GM23338 (cell line): ENCODE measurements at regions not wholly inside any gene's neighbourhood (a gene's known extent, or its start where the extent isn't known, plus 50 kb on each side); places are given as distances from the start of the nearest gene placed in this dataset.

Experiments used
- ATAC-seq: fragments of 200-7000 bp; cut with Tn5 transposase; 3 replicates; pipeline ENCODE4 v1.9.1; 2020
- DNase-seq: peaks from one replicate; pipeline ENCODE4 v3.0.0-alpha.2; 2015; ENCODE audit warnings: low spot score
- H2AFZ ChIP-seq: fragments of 200-600 bp; sonication (generic); 2 replicates; pipeline ENCODE4 v1.8.0; 2016; ENCODE audit warnings: antibody characterized with exemption, mild to moderate bottlenecking, moderate library complexity
- H3F3A ChIP-seq: fragments of 200-600 bp; sonication (generic); replicated peaks from 2 replicates; pipeline ENCODE4 v1.8.0; 2017; ENCODE audit warnings: antibody characterized with exemption, mixed run types, low read depth
- H3K27ac ChIP-seq: fragments of 200-600 bp; sonication (generic); 2 replicates; pipeline ENCODE4 v1.6.1; 2016; ENCODE audit warnings: low read depth
- H3K27me3 ChIP-seq: fragments of 200-600 bp; sonication (generic); 2 replicates; pipeline ENCODE4 v1.8.0; 2016; ENCODE audit warnings: mild to moderate bottlenecking, mixed run types, moderate library complexity; ENCODE audit not compliant: insufficient read depth
- H3K36me3 ChIP-seq: fragments of 200-600 bp; sonication (generic); 2 replicates; pipeline ENCODE4 v1.8.0; 2016; ENCODE audit warnings: mild to moderate bottlenecking; ENCODE audit not compliant: insufficient read depth
- H3K4me1 ChIP-seq: fragments of 200-600 bp; sonication (generic); 2 replicates; pipeline ENCODE4 v1.8.0; 2016; ENCODE audit warnings: mild to moderate bottlenecking, moderate library complexity; ENCODE audit not compliant: insufficient read depth
- H3K4me2 ChIP-seq: fragments of 200-600 bp; sonication (generic); 2 replicates; pipeline ENCODE4 v1.7.1; 2017; ENCODE audit warnings: mixed run types
- H3K4me3 ChIP-seq: fragments of 200-600 bp; sonication (generic); 2 replicates; pipeline ENCODE4 v1.6.1; 2016; ENCODE audit warnings: mixed run types
- H3K79me2 ChIP-seq: fragments of 200-600 bp; sonication (generic); replicated peaks from 2 replicates; pipeline ENCODE4 v1.8.0; 2017; ENCODE audit warnings: mild to moderate bottlenecking; ENCODE audit not compliant: insufficient read depth
- H3K9me2 ChIP-seq: fragments of 200-600 bp; sonication (generic); 2 replicates; pipeline ENCODE4 v1.8.0; 2017; ENCODE audit not compliant: insufficient read depth
- H4K20me1 ChIP-seq: fragments of 200-600 bp; sonication (generic); replicated peaks from 2 replicates; pipeline ENCODE4 v1.8.0; 2017; ENCODE audit warnings: mild to moderate bottlenecking; ENCODE audit not compliant: insufficient read depth
- H3K27ac Mint-ChIP-seq: 2 replicates; pipeline ENCODE4 v1.8.0; 2020; ENCODE audit warnings: inconsistent platforms, mild to moderate bottlenecking, moderate library complexity, mixed read lengths
- H3K27me3 Mint-ChIP-seq: 3 replicates; pipeline ENCODE4 v1.8.0; 2022; ENCODE audit warnings: low read depth, mild to moderate bottlenecking, moderate library complexity, mixed read lengths, inconsistent platforms; ENCODE audit not compliant: insufficient read depth, poor library complexity
- H3K36me3 Mint-ChIP-seq: 3 replicates; pipeline ENCODE4 v1.8.0; 2021; ENCODE audit warnings: low read depth, mild to moderate bottlenecking, inconsistent platforms, moderate library complexity, mixed read lengths
- H3K4me1 Mint-ChIP-seq: 3 replicates; pipeline ENCODE4 v1.8.0; 2020; ENCODE audit warnings: mild to moderate bottlenecking, inconsistent platforms, mixed read lengths
- H3K4me3 Mint-ChIP-seq: 3 replicates; pipeline ENCODE4 v1.8.0; 2021; ENCODE audit warnings: moderate library complexity, mild to moderate bottlenecking, inconsistent platforms, mixed read lengths
- H3K9me3 Mint-ChIP-seq: 3 replicates; pipeline ENCODE4 v1.8.0; 2020; ENCODE audit warnings: moderate library complexity, mild to moderate bottlenecking, inconsistent platforms, mixed read lengths
- CREB1 ChIP-seq: fragments of 250-450 bp; sonication (Bioruptor Pico); IDR thresholded peaks from 2 replicates; pipeline ENCODE4 v1.5.0; 2020; ENCODE audit warnings: low read depth, mild to moderate bottlenecking, moderate library complexity
- ETS1 ChIP-seq: IDR thresholded peaks from 2 replicates; pipeline ENCODE4 v1.6.1; 2016; ENCODE audit warnings: antibody characterized with exemption
- EZH2 ChIP-seq: fragments of 200-600 bp; sonication (generic); IDR thresholded peaks from one replicate; pipeline ENCODE4 v1.8.0; 2017; ENCODE audit warnings: antibody characterized with exemption, mild to moderate bottlenecking, low read depth; ENCODE audit not compliant: unreplicated experiment
- EZH2phosphoT487 ChIP-seq: fragments of 200-600 bp; sonication (generic); IDR thresholded peaks from one replicate; pipeline ENCODE4 v1.8.1; 2018; ENCODE audit warnings: antibody characterized with exemption; ENCODE audit not compliant: unreplicated experiment
- JUNB ChIP-seq: IDR thresholded peaks from one replicate; pipeline ENCODE4 v1.6.1; 2016; ENCODE audit warnings: antibody characterized with exemption; ENCODE audit not compliant: unreplicated experiment
- NANOG ChIP-seq: IDR thresholded peaks from 2 replicates; pipeline ENCODE4 v1.6.1; 2016; ENCODE audit warnings: antibody characterized with exemption, borderline replicate concordance
- POLR2AphosphoS5 ChIP-seq: IDR thresholded peaks from 2 replicates; pipeline ENCODE4 v1.6.1; 2016; ENCODE audit warnings: antibody characterized with exemption, low read depth
- REST ChIP-seq: IDR thresholded peaks from one replicate; pipeline ENCODE4 v1.6.1; 2018; ENCODE audit warnings: antibody characterized with exemption; ENCODE audit not compliant: unreplicated experiment
- STAT1 ChIP-seq: IDR thresholded peaks from one replicate; pipeline ENCODE4 v1.6.1; 2016; ENCODE audit warnings: antibody characterized with exemption; ENCODE audit not compliant: unreplicated experiment
- ZNF114 ChIP-seq: fragments of 250-450 bp; sonication (Bioruptor Pico); IDR thresholded peaks from 2 replicates; pipeline ENCODE4 v1.5.0; 2020; ENCODE audit warnings: mild to moderate bottlenecking, moderate library complexity
- ZNF331 ChIP-seq: fragments of 250-450 bp; sonication (Bioruptor Pico); IDR thresholded peaks from 2 replicates; pipeline ENCODE4 v1.5.0; 2020; ENCODE audit warnings: low read depth, mild to moderate bottlenecking, moderate library complexity
- ZNF462 ChIP-seq: fragments of 250-450 bp; sonication (Bioruptor Pico); IDR thresholded peaks from 2 replicates; pipeline ENCODE4 v1.5.0; 2020; ENCODE audit warnings: mild to moderate bottlenecking, moderate library complexity

- DNase-seq (no peak), ATAC-seq (no peak)
- no peaks in the 10 kb centered on the region for H3K4me1 ChIP-seq
- H3K27ac Mint-ChIP-seq: no peak overlapping the region
- H3K36me3 ChIP-seq: no peaks in the 10 kb centered on the region
- H3K27me3 ChIP-seq: no peaks in the 10 kb centered on the region
- H3K4me1 Mint-ChIP-seq: no peaks in the 10 kb centered on the region
- peaks cover 2% of the 10 kb centered on the region for H3K27me3 Mint-ChIP-seq
- H3F3A ChIP-seq: no peaks in the 10 kb centered on the region
- no peak overlapping the region for H3K4me3 Mint-ChIP-seq
- TF ChIP-seq EZH2phosphoT487 (no peak), POLR2AphosphoS5 (no peak), REST (no peak), STAT1 (no peak), CREB1 (CRISPR knock-in tag) (no peak), ZNF114 (no peak)
- H3K36me3 Mint-ChIP-seq: peaks cover 10% of the 10 kb centered on the region
- no peak overlapping the region for H3K27ac ChIP-seq
- H2AFZ ChIP-seq: no peak overlapping the region
- no peak overlapping the region for H3K4me3 ChIP-seq
- H3K9me2 ChIP-seq: peaks cover 3% of the 10 kb centered on the region; the same call in 1 of the 2 replicates
- H3K9me3 Mint-ChIP-seq: peaks cover 25% of the 10 kb centered on the region
- no peaks in the 10 kb centered on the region for H3K79me2 ChIP-seq
- no peak overlapping the region for H3K4me2 ChIP-seq
- no peaks in the 10 kb centered on the region for H4K20me1 ChIP-seq
Observed at GRCh38 chr12:42944516-42944915, 355.0 kb upstream of the PRICKLE1 start.

GRCh38 chr12:42936991-42937390 lies 347.4 kb upstream of the PRICKLE1 start:
- Histone ChIP-seq H3F3A (no peaks in the 10 kb centered on the region), H3K4me2 (no peak overlapping the region), H3K9me2 (peaks cover 6% of the 10 kb centered on the region; the same call in 1 of the 2 replicates), H3K27me3 (no peaks in the 10 kb centered on the region), H4K20me1 (no peaks in the 10 kb centered on the region), H3K27ac (no peak overlapping the region), H2AFZ (no peak overlapping the region), H3K79me2 (no peaks in the 10 kb centered on the region), H3K36me3 (no peaks in the 10 kb centered on the region), H3K4me3 (no peak overlapping the region), H3K4me1 (no peaks in the 10 kb centered on the region; the same call in 1 of the 2 replicates)
- Mint-ChIP-seq H3K4me3 (no peak overlapping the region), H3K4me1 (peaks cover 12% of the 10 kb centered on the region; the same call in 2 of the 3 replicates), H3K36me3 (peaks cover 8% of the 10 kb centered on the region; the same call in 2 of the 3 replicates), H3K27me3 (no peaks in the 10 kb centered on the region), H3K9me3 (peaks cover 9% of the 10 kb centered on the region; the same call in 2 of the 3 replicates), H3K27ac (no peak overlapping the region)
- ATAC-seq (no peak), DNase-seq (no peak)
- TF ChIP-seq ZNF114 (no peak), ETS1 (no peak), NANOG (no peak), JUNB (no peak), EZH2 (no peak), ZNF462 (CRISPR knock-in tag) (no peak), EZH2phosphoT487 (no peak), ZNF331 (CRISPR knock-in tag) (no peak)
